Erythroblast (primary cell): ENCODE measurements at regions not wholly inside any gene's neighbourhood (a gene's known extent, or its start where the extent isn't known, plus 50 kb on each side); places are given as distances from the start of the nearest gene placed in this dataset.

Experiments
- GATA1 ChIP-seq: IDR thresholded peaks from 2 replicates; pipeline ENCODE4 v1.6.1; 2011; ENCODE audit warnings: low read depth, mild to moderate bottlenecking, control low read depth, low read length, moderate library complexity
- POLR2A ChIP-seq: IDR thresholded peaks from 2 replicates; pipeline ENCODE4 v1.6.1; 2011; ENCODE audit warnings: mild to moderate bottlenecking, low read length

DNA sequence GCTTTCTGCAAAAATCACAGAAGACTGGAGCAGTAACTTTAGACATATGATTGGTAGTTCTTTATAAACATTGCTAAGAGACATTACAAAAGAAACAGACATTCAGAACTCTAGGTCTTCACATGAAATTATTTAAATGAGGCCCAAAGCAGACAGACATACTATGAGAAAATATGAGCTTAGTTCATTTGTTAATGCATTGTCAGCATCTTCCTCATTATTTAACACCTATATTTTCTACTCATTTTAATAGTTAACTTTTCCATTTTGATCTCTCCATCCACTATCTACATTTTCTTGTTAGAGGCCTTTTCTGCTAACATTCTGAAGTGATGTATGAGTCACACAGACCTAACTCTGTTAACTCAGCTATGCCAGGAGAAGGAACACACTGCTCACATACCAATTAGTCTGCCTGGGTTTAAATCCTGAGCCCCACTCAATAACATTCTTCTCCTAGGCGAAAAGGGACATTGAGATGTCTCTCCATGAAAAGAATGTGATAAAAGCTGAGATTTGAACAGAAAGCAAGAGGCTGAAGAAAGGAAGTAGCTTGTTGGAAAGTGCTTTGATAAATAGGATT lies 400.3 kb upstream of the PKDCC start:
- TF ChIP-seq POLR2A: no peak
- TF ChIP-seq GATA1: no peak
